Right kidney (tissue), 1 donor: ENCODE measurements at regions not wholly inside any gene's neighbourhood (a gene's known extent, or its start where the extent isn't known, plus 50 kb on each side); places are given as distances from the start of the nearest gene placed in this dataset.
"Not testable (repeated sequence)": the region's sequence is repeated elsewhere in the genome, so short reads cannot be mapped to it uniquely, and the experiment has no call there.

Experiments
- DNase-seq: peaks from one replicate; pipeline ENCODE4 v3.0.0-alpha.2; 2016

DNA sequence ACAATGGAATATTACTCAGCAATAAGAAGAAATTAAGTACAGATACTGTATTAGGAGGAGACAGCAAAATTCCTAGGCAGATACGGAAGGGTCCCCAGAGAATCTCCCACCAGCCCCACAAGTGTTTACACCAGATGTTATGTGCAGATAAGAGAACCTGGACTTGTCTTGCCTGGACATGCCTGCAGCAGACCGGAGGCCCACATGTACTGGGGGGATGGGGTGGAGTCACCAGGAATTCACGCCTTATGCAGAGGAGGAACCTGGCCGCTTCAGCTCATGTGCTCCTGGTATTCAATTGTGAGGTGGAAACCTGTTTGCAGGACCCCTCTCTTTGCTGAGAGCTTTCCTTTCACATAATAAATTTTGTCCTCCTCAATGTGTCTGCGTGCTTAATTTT lies 586.3 kb upstream of the DEFB115 start:
- DNase-seq = not testable (repeated sequence)

DNA sequence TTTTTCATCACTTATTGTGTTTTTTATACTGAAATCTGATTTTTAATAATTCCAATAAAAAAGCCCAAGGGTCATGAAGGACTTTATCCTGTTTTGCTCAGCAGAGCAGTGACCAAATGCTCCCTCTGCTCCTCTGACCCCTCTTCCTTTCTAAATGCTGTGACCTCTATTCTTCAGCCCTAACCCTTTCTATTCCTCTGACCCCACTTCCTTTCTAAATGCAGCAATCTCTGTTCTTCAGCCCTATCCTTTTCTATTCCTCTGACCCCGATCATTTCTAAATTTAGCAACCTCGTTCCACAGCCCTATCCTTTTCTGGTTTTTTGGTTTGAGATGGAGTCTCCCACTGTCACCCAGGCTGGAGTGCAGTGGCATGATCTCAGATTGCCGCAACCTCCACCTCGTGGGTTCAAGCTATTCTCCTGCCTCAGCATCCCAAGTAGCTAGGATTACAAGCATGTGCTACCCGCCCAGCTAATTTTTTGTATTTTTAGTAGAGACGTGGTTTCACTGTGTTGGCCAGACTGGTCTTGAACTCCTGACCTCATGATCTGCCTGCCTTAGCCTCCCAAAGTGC lies 581.4 kb upstream of the DEFB115 start:
- not testable (repeated sequence) for DNase-seq

DNA sequence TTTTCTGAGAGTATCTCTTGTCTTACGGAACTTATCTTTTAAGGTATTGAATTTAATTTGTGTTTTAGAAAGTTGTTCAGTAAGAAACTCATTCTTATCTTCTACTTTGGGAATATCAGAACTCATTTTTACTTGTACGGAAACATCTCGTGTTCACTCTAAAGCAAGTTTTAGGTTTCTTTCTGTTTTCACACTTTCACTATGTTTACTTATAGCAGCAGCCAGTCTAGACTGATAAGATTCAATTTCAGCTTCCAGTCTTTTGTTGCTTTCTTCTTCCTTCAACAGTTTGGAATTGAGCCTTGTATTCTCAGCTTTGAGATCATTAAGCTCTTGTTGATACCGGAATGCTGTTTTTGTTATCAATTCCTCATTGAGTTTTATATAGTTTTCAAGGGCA lies 575.2 kb upstream of the DEFB115 start:
- not testable (repeated sequence) for DNase-seq

- not testable (repeated sequence) for DNase-seq
These were observed 544.6 kb upstream of the DEFB115 start for GRCh38 chr20:30712861-30713260.

DNA sequence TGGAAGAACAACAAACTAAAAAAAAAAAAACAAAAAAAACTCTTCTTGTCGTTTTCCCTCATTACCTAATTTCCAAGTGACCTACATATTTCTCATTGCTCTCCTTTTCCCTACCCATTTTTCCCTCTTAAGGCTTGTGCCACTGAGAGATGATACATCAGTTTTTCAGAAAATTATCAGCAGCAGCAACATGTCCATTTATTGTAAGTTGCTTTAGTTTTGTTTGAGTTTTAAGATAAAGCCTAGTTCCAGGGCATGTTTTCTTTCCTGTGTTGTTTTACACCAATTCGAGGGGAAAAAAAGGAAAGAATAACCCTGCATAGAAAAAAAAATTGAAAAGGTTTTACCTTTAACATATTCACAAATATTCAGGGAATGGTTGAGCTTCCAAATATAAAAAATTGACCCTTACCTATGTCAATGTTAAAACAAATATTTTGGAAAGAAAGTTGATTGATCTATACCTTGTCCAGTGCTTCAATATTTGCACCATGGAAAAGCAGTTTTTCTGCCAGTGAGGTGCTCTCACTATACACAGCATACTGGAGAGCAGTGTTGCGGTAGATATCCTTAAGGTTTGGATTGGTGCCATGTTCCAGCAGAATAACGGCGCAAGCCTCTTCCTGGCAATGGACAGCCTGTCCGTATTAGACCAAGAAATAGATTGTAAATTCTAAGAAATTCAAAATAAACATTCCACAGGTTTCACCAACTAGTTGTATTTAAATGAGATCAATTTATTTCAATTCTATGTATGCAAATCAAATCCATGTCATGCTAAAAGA lies 537.9 kb upstream of the DEFB115 start:
- not testable (repeated sequence) for DNase-seq

- DNase-seq = not testable (repeated sequence)
These were observed 534.0 kb upstream of the DEFB115 start for GRCh38 chr20:30723511-30723910.

GRCh38 chr20:30723934-30724687 lies 533.4 kb upstream of the DEFB115 start:
- DNase-seq = not testable (repeated sequence)

GRCh38 chr20:30724688-30725074 lies 532.8 kb upstream of the DEFB115 start:
- not testable (repeated sequence) for DNase-seq

GRCh38 chr20:30725188-30725587 lies 532.3 kb upstream of the DEFB115 start:
- DNase-seq = not testable (repeated sequence)

DNA sequence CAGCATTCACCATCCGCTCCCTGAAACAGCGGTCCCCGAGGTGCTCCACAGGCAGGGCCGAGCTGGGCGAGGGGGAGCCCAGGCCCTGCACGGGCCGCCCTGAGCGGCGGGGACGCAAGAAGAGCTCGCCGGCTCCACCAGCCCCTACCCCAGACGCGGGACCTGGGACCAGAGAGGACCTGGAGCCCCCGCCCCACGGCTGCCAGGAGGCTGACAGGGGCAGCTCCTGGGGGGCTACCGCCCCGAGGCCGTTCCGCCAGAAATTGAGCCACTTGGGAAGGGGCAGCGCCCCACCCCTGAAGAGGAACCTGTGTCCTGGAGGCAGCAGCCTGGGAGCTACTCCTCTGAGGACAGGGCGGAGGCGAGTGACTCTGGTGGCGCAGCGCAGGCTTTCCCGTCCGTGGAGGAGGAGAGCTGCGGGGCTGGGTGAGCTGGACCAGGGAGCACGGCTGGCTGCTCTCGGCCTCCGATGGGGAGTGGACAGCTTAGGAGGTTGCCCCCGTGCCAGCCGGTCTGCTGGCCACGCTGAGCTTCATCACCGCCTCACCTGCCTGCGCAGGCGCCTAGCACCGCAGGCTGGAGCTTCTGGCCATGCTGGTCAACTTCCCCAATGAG lies 529.1 kb upstream of the DEFB115 start:
- not testable (repeated sequence) for DNase-seq
